ENCODE measurements at regions not wholly inside any gene's neighbourhood (a gene's known extent, or its start where the extent isn't known, plus 50 kb on each side); places are given as distances from the start of the nearest gene placed in this dataset.

- no peaks in the 10 kb centered on the region for H3K4me1 ChIP-seq (ENCODE audit: control insufficient read depth in 1 of 2, extremely low read depth in 1 of 2, insufficient read depth in 2 of 2, low read length in 2 of 2)
- Mint-ChIP-seq H3K36me3 (no peaks in the 10 kb centered on the region), H3K4me1 (no peaks in the 10 kb centered on the region), H3K9me3 (no peaks in the 10 kb centered on the region), H3K4me3 (no peak overlapping the region), H3K27me3 (no peaks in the 10 kb centered on the region), H3K27ac (no peak overlapping the region)
- POLR2A ChIA-PET: no interaction called here
- 0% methylated on average over 1 of the region's 2 CpGs for WGBS (ENCODE audit: insufficient coverage)
- no peaks in the 10 kb centered on the region for H3K9me3 ChIP-seq
- CTCF ChIA-PET: interaction anchor here (0.6 to 1.6 kb wide), 2 partner anchors 9 to 310 kb away, joined by 3 to 4 read pairs; no protein-coding TSS in a partner anchor
- no peaks in the 10 kb centered on the region for H3K36me3 ChIP-seq (ENCODE audit: control insufficient read depth in 2 of 2, extremely low read depth in 1 of 2, insufficient read depth in 1 of 2, low read length in 1 of 2)
- DNase-seq (no peak), ATAC-seq (replicated peaks in 1 of 4) (no peak)
- no peaks in the 10 kb centered on the region for H3K27me3 ChIP-seq (replicated peaks in 1 of 2; ENCODE audit: control insufficient read depth in 2 of 2, extremely low read depth in 1 of 2, insufficient read depth in 2 of 2, low read length in 1 of 2)
- H3K4me3 ChIP-seq (ENCODE audit: control insufficient read depth in 1 of 2, extremely low read depth in 1 of 2, low read length in 1 of 2): no peak overlapping the region
- no peak overlapping the region for H3K27ac ChIP-seq (ENCODE audit: low read length)
Measured at GRCh38 chr4:73681776-73682175, 58.6 kb upstream of the CXCL8 start.

- H3K36me3 ChIP-seq (ENCODE audit: control insufficient read depth in 2 of 2, extremely low read depth in 1 of 2, insufficient read depth in 1 of 2, low read length in 1 of 2): no peaks in the 10 kb centered on the region
- DNase-seq (no peak), ATAC-seq (replicated peaks in 1 of 4) (no peak)
- Mint-ChIP-seq H3K4me1 (no peaks in the 10 kb centered on the region), H3K36me3 (no peaks in the 10 kb centered on the region), H3K9me3 (no peaks in the 10 kb centered on the region), H3K4me3 (no peak overlapping the region), H3K27ac (no peak overlapping the region), H3K27me3 (peaks cover 0 to 4% of the 10 kb centered on the region in 2 donors)
- H3K27ac ChIP-seq (ENCODE audit: low read length): no peak overlapping the region
- H3K4me3 ChIP-seq (ENCODE audit: control insufficient read depth in 1 of 2, extremely low read depth in 1 of 2, low read length in 1 of 2): no peak overlapping the region
- WGBS (ENCODE audit: insufficient coverage): no CpG with 5 or more reads among the region's 1 CpG
- no peaks in the 10 kb centered on the region for H3K27me3 ChIP-seq (replicated peaks in 1 of 2; ENCODE audit: control insufficient read depth in 2 of 2, extremely low read depth in 1 of 2, insufficient read depth in 2 of 2, low read length in 1 of 2)
- no peaks in the 10 kb centered on the region for H3K4me1 ChIP-seq (ENCODE audit: control insufficient read depth in 1 of 2, extremely low read depth in 1 of 2, insufficient read depth in 2 of 2, low read length in 2 of 2)
- CTCF ChIA-PET: interaction anchor here (0.6 to 1.6 kb wide), 2 partner anchors 8 to 9 kb away, joined by 3 read pairs; no protein-coding TSS in a partner anchor
- H3K9me3 ChIP-seq: no peaks in the 10 kb centered on the region
- POLR2A ChIA-PET: no interaction called here
Measured at GRCh38 chr4:73682508-73682907, 57.9 kb upstream of the CXCL8 start.

GRCh38 chr4:73683033-73683432 is 57.3 kb upstream of the CXCL8 start:
- Histone ChIP-seq H3K4me1 (ENCODE audit: control insufficient read depth in 1 of 2, extremely low read depth in 1 of 2, insufficient read depth in 2 of 2, low read length in 2 of 2) (no peaks in the 10 kb centered on the region), H3K9me3 (no peaks in the 10 kb centered on the region), H3K36me3 (ENCODE audit: control insufficient read depth in 2 of 2, extremely low read depth in 1 of 2, insufficient read depth in 1 of 2, low read length in 1 of 2) (no peaks in the 10 kb centered on the region), H3K27ac (ENCODE audit: low read length) (no peak overlapping the region), H3K27me3 (replicated peaks in 1 of 2; ENCODE audit: control insufficient read depth in 2 of 2, extremely low read depth in 1 of 2, insufficient read depth in 2 of 2, low read length in 1 of 2) (no peaks in the 10 kb centered on the region), H3K4me3 (ENCODE audit: control insufficient read depth in 1 of 2, extremely low read depth in 1 of 2, low read length in 1 of 2) (no peak overlapping the region)
- Mint-ChIP-seq H3K36me3 (no peaks in the 10 kb centered on the region), H3K4me3 (no peak overlapping the region), H3K4me1 (no peaks in the 10 kb centered on the region), H3K27ac (no peak overlapping the region), H3K9me3 (no peaks in the 10 kb centered on the region), H3K27me3 (peaks cover 0 to 4% of the 10 kb centered on the region in 2 donors)
- DNase-seq: no peak
- no peak for ATAC-seq (replicated peaks in 1 of 4)
- POLR2A ChIA-PET: no interaction called here
- no CpG with 5 or more reads among the region's 4 CpGs for WGBS (ENCODE audit: insufficient coverage)
- CTCF ChIA-PET: interaction anchor here in 1 of 2 donors (1.6 kb wide), 1 partner anchor 10 kb away, joined by 3 read pairs; no protein-coding TSS in a partner anchor

- no peaks in the 10 kb centered on the region for H3K36me3 ChIP-seq (ENCODE audit: control insufficient read depth in 2 of 2, extremely low read depth in 1 of 2, insufficient read depth in 1 of 2, low read length in 1 of 2)
- Mint-ChIP-seq H3K4me3 (no peak overlapping the region), H3K36me3 (no peaks in the 10 kb centered on the region), H3K4me1 (no peaks in the 10 kb centered on the region), H3K27ac (no peak overlapping the region), H3K9me3 (no peaks in the 10 kb centered on the region), H3K27me3 (peaks cover 0 to 4% of the 10 kb centered on the region in 2 donors)
- no peaks in the 10 kb centered on the region for H3K27me3 ChIP-seq (replicated peaks in 1 of 2; ENCODE audit: control insufficient read depth in 2 of 2, extremely low read depth in 1 of 2, insufficient read depth in 2 of 2, low read length in 1 of 2)
- H3K27ac ChIP-seq (ENCODE audit: low read length): no peak overlapping the region
- WGBS (ENCODE audit: insufficient coverage): no CpG with 5 or more reads among the region's 1 CpG
- ChIA-PET CTCF (no interaction called here), POLR2A (no interaction called here)
- no peak overlapping the region for H3K4me3 ChIP-seq (ENCODE audit: control insufficient read depth in 1 of 2, extremely low read depth in 1 of 2, low read length in 1 of 2)
- no peaks in the 10 kb centered on the region for H3K9me3 ChIP-seq
- DNase-seq: no peak
- no peaks in the 10 kb centered on the region for H3K4me1 ChIP-seq (ENCODE audit: control insufficient read depth in 1 of 2, extremely low read depth in 1 of 2, insufficient read depth in 2 of 2, low read length in 2 of 2)
- no peak for ATAC-seq (replicated peaks in 1 of 4)
Measured at GRCh38 chr4:73683456-73683855, 56.9 kb upstream of the CXCL8 start.

GRCh38 chr4:73684097-73684496 is 56.3 kb upstream of the CXCL8 start:
- ChIA-PET CTCF (no interaction called here), POLR2A (no interaction called here)
- Mint-ChIP-seq H3K27me3 (peaks cover 0 to 4% of the 10 kb centered on the region in 2 donors), H3K9me3 (no peaks in the 10 kb centered on the region), H3K4me1 (no peaks in the 10 kb centered on the region), H3K36me3 (no peaks in the 10 kb centered on the region), H3K4me3 (no peak overlapping the region), H3K27ac (no peak overlapping the region)
- no peak overlapping the region for H3K27ac ChIP-seq (ENCODE audit: low read length)
- H3K36me3 ChIP-seq (ENCODE audit: control insufficient read depth in 2 of 2, extremely low read depth in 1 of 2, insufficient read depth in 1 of 2, low read length in 1 of 2): no peaks in the 10 kb centered on the region
- no peaks in the 10 kb centered on the region for H3K9me3 ChIP-seq
- DNase-seq: no peak
- no peak overlapping the region for H3K4me3 ChIP-seq (ENCODE audit: control insufficient read depth in 1 of 2, extremely low read depth in 1 of 2, low read length in 1 of 2)
- no CpG with 5 or more reads among the region's 1 CpG for WGBS (ENCODE audit: insufficient coverage)
- no peak for ATAC-seq (replicated peaks in 1 of 4)
- H3K4me1 ChIP-seq (ENCODE audit: control insufficient read depth in 1 of 2, extremely low read depth in 1 of 2, insufficient read depth in 2 of 2, low read length in 2 of 2): no peaks in the 10 kb centered on the region
- H3K27me3 ChIP-seq (replicated peaks in 1 of 2; ENCODE audit: control insufficient read depth in 2 of 2, extremely low read depth in 1 of 2, insufficient read depth in 2 of 2, low read length in 1 of 2): no peaks in the 10 kb centered on the region

- POLR2A ChIA-PET: no interaction called here
- peaks cover 0 to 5% (median 0%) of the 10 kb centered on the region in 3 donors for H3K9me3 Mint-ChIP-seq
- no peaks in the 10 kb centered on the region for H3K4me1 ChIP-seq (ENCODE audit: control insufficient read depth in 1 of 2, extremely low read depth in 1 of 2, insufficient read depth in 2 of 2, low read length in 2 of 2)
Measured at GRCh38 chr4:73685052-73685451, 55.3 kb upstream of the CXCL8 start.

GRCh38 chr4:73687421-73687820 is 52.9 kb upstream of the CXCL8 start:
- ATAC-seq (replicated peaks in 1 of 4): no peak
- DNase-seq: no peak
- no peaks in the 10 kb centered on the region for H3K9me3 ChIP-seq
- no peaks in the 10 kb centered on the region for H3K27me3 ChIP-seq (replicated peaks in 1 of 2; ENCODE audit: control insufficient read depth in 2 of 2, extremely low read depth in 1 of 2, insufficient read depth in 2 of 2, low read length in 1 of 2)
- H3K4me3 ChIP-seq (ENCODE audit: control insufficient read depth in 1 of 2, extremely low read depth in 1 of 2, low read length in 1 of 2): no peak overlapping the region
- no peaks in the 10 kb centered on the region for H3K36me3 Mint-ChIP-seq
- peaks cover 0 to 4% of the 10 kb centered on the region in 2 donors for H3K27me3 Mint-ChIP-seq
- no peaks in the 10 kb centered on the region for H3K4me1 ChIP-seq (ENCODE audit: control insufficient read depth in 1 of 2, extremely low read depth in 1 of 2, insufficient read depth in 2 of 2, low read length in 2 of 2)
- H3K36me3 ChIP-seq (ENCODE audit: control insufficient read depth in 2 of 2, extremely low read depth in 1 of 2, insufficient read depth in 1 of 2, low read length in 1 of 2): no peaks in the 10 kb centered on the region
- no CpG with 5 or more reads among the region's 1 CpG for WGBS (ENCODE audit: insufficient coverage)
- no peak overlapping the region for H3K4me3 Mint-ChIP-seq
- no peak overlapping the region for H3K27ac Mint-ChIP-seq
- H3K9me3 Mint-ChIP-seq: peaks cover 0 to 14% (median 0%) of the 10 kb centered on the region in 3 donors
- H3K27ac ChIP-seq (ENCODE audit: low read length): no peak overlapping the region
- POLR2A ChIA-PET: no interaction called here
- no peaks in the 10 kb centered on the region for H3K4me1 Mint-ChIP-seq
- CTCF ChIA-PET: no interaction called here

More at GRCh38 chr4:73685052-73685451, 55.3 kb upstream of the CXCL8 start:
- ATAC-seq (replicated peaks in 1 of 4) (no peak), DNase-seq (no peak)
- no peaks in the 10 kb centered on the region for H3K36me3 ChIP-seq (ENCODE audit: control insufficient read depth in 2 of 2, extremely low read depth in 1 of 2, insufficient read depth in 1 of 2, low read length in 1 of 2)
- CTCF ChIA-PET: no interaction called here
- no peak overlapping the region for H3K4me3 ChIP-seq (ENCODE audit: control insufficient read depth in 1 of 2, extremely low read depth in 1 of 2, low read length in 1 of 2)
- peaks cover 0 to 4% of the 10 kb centered on the region in 2 donors for H3K27me3 Mint-ChIP-seq
- no peak overlapping the region for H3K27ac ChIP-seq (ENCODE audit: low read length)
- H3K9me3 ChIP-seq: no peaks in the 10 kb centered on the region
- H3K4me3 Mint-ChIP-seq: no peak overlapping the region
- H3K36me3 Mint-ChIP-seq: no peaks in the 10 kb centered on the region
- WGBS (ENCODE audit: insufficient coverage): no CpG with 5 or more reads among the region's 1 CpG
- H3K27ac Mint-ChIP-seq: no peak overlapping the region
- H3K4me1 Mint-ChIP-seq: no peaks in the 10 kb centered on the region
- no peaks in the 10 kb centered on the region for H3K27me3 ChIP-seq (replicated peaks in 1 of 2; ENCODE audit: control insufficient read depth in 2 of 2, extremely low read depth in 1 of 2, insufficient read depth in 2 of 2, low read length in 1 of 2)

Measured in T-cell (primary cell).